ENCODE measurements at regions not wholly inside any gene's neighbourhood (a gene's known extent, or its start where the extent isn't known, plus 50 kb on each side); places are given as distances from the start of the nearest gene placed in this dataset.

GRCh38 chr1:47638240-47638639 is 200.4 kb downstream of the FOXD2 start:
- no peak for DNase-seq (ENCODE audit: low spot score)
- no peak for TF ChIP-seq CTCF (conservative IDR thresholded peaks at IDR 0.05; ENCODE audit: low read depth)
- CTCF ChIA-PET, result no interaction called here
- POLR2A ChIA-PET (ENCODE audit: low non-redundant PET), result no interaction called here
- no peak overlapping the region for H3K27ac ChIP-seq

GRCh38 chr1:47638713-47639112 is 200.9 kb downstream of the FOXD2 start:
- no peak for TF ChIP-seq CTCF (conservative IDR thresholded peaks at IDR 0.05; ENCODE audit: low read depth)
- POLR2A ChIA-PET (ENCODE audit: low non-redundant PET), result no interaction called here
- CTCF ChIA-PET, result no interaction called here
- H3K27ac ChIP-seq, result no peak overlapping the region
- no peak for DNase-seq (ENCODE audit: low spot score)

GRCh38 chr1:47643306-47644211 is 205.7 kb downstream of the FOXD2 start:
- no peak for TF ChIP-seq CTCF (conservative IDR thresholded peaks at IDR 0.05; ENCODE audit: low read depth)
- no peak overlapping the region for H3K27ac ChIP-seq
- DNase-seq (ENCODE audit: low spot score), result no peak
- ChIA-PET POLR2A (ENCODE audit: low non-redundant PET) (no interaction called here), CTCF (interaction anchor here (0.6 kb wide), 1 partner anchor 207 kb away, joined by 3 read pairs; no protein-coding TSS in a partner anchor)

GRCh38 chr1:47644212-47644573 is 206.3 kb downstream of the FOXD2 start:
- no peak for TF ChIP-seq CTCF (conservative IDR thresholded peaks at IDR 0.05; ENCODE audit: low read depth)
- ChIA-PET POLR2A (ENCODE audit: low non-redundant PET) (no interaction called here), CTCF (interaction anchor here (0.7 to 1.2 kb wide), 2 partner anchors 206 to 208 kb away, joined by 3 to 6 read pairs; partner anchors contain the start of gene FOXD2)
- H3K27ac ChIP-seq, result no peak overlapping the region
- no peak for DNase-seq (ENCODE audit: low spot score)

- ChIA-PET CTCF (interaction anchor here (0.6 to 1.2 kb wide), 3 partner anchors 68 to 209 kb away, joined by 3 to 6 read pairs (median 4); no protein-coding TSS in a partner anchor), POLR2A (ENCODE audit: low non-redundant PET) (no interaction called here)
- DNase-seq (ENCODE audit: low spot score), result no peak
- H3K27ac ChIP-seq, result no peak overlapping the region
- no peak for TF ChIP-seq CTCF (conservative IDR thresholded peaks at IDR 0.05; ENCODE audit: low read depth)
Observed at GRCh38 chr1:47645151-47645550, 207.3 kb downstream of the FOXD2 start.

GRCh38 chr1:47646676-47647075 is 208.8 kb downstream of the FOXD2 start:
- ChIA-PET CTCF (no interaction called here), POLR2A (ENCODE audit: low non-redundant PET) (no interaction called here)
- H3K27ac ChIP-seq, result no peak overlapping the region
- DNase-seq (ENCODE audit: low spot score), result no peak
- TF ChIP-seq CTCF (conservative IDR thresholded peaks at IDR 0.05; ENCODE audit: low read depth), result no peak

Measured in RWPE1 (cell line).